ENCODE measurements at regions not wholly inside any gene's neighbourhood (a gene's known extent, or its start where the extent isn't known, plus 50 kb on each side); places are given as distances from the start of the nearest gene placed in this dataset.

GRCh38 chr4:148693913-148694649 is 251.9 kb upstream of the NR3C2 start:
- no peak for TF ChIP-seq EZH2 (IDR thresholded peaks at IDR 0.05; ENCODE audit: insufficient read depth, poor library complexity, severe bottlenecking)
- no peak for TF ChIP-seq EZH2phosphoT487 (IDR thresholded peaks at IDR 0.05; ENCODE audit: insufficient read depth, low read depth)
